ENCODE measurements at regions not wholly inside any gene's neighbourhood (a gene's known extent, or its start where the extent isn't known, plus 50 kb on each side); places are given as distances from the start of the nearest gene placed in this dataset.

DNA sequence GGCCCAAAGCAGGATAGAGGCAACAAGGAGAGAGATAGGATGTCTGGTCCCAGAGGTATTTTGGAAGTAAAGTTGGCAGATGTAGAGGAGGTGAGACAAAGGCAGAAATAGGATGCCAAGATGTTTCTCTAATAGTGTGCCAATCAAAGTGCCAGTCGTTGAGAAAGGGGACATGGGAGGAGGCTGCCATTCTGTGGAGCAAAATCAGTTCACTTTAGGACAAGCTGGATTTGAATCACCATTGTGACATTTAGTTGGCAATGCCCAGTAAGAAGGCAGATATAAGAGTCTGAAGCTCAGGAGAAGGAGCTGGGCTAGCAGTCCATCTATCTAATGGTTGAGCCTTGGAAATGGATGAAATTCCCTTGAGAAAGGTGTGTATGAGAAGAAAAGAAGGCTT, 53.8 kb downstream of the ADRB2 start:
- Histone ChIP-seq H3K9ac (ENCODE audit: low read length) (no peak overlapping the region), H4K20me1 (ENCODE audit: insufficient read depth) (no peaks in the 10 kb centered on the region), H3K9me3 (ENCODE audit: low read length) (no peaks in the 10 kb centered on the region), H3K4me3 (ENCODE audit: low read length) (no peak overlapping the region), H3K36me3 (ENCODE audit: insufficient read depth, low read length) (no peaks in the 10 kb centered on the region), H3F3A (ENCODE audit: insufficient read depth, low read length, poor library complexity, severe bottlenecking) (no peaks in the 10 kb centered on the region), H3K4me2 (ENCODE audit: low read length) (no peak overlapping the region), H3K79me2 (replicated peaks; ENCODE audit: insufficient read depth, low read length) (no peaks in the 10 kb centered on the region), H3K27me3 (ENCODE audit: insufficient read depth, low read depth, low read length) (no peaks in the 10 kb centered on the region), H2AFZ (ENCODE audit: low read depth, low read length) (no peak overlapping the region), H3K27ac (ENCODE audit: low read length) (no peak overlapping the region), H3K9me2 (ENCODE audit: insufficient read depth, low read length) (no peaks in the 10 kb centered on the region)
- TF ChIP-seq TAF1 (IDR thresholded peaks at IDR 0.05; ENCODE audit: low read depth): no peak
- TF ChIP-seq RAD21 (conservative IDR thresholded peaks at IDR 0.05): no peak
- TF ChIP-seq EZH2 (IDR thresholded peaks at IDR 0.05; ENCODE audit: borderline replicate concordance, insufficient read depth, low read length, poor library complexity, severe bottlenecking): no peak
- TF ChIP-seq, protein P1, sequence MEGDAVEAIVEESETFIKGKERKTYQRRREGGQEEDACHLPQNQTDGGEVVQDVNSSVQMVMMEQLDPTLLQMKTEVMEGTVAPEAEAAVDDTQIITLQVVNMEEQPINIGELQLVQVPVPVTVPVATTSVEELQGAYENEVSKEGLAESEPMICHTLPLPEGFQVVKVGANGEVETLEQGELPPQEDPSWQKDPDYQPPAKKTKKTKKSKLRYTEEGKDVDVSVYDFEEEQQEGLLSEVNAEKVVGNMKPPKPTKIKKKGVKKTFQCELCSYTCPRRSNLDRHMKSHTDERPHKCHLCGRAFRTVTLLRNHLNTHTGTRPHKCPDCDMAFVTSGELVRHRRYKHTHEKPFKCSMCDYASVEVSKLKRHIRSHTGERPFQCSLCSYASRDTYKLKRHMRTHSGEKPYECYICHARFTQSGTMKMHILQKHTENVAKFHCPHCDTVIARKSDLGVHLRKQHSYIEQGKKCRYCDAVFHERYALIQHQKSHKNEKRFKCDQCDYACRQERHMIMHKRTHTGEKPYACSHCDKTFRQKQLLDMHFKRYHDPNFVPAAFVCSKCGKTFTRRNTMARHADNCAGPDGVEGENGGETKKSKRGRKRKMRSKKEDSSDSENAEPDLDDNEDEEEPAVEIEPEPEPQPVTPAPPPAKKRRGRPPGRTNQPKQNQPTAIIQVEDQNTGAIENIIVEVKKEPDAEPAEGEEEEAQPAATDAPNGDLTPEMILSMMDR (IDR thresholded peaks at IDR 0.05; ENCODE audit: poor library complexity, severe bottlenecking): no peak
- no peak for TF ChIP-seq EP300 (conservative IDR thresholded peaks at IDR 0.05; ENCODE audit: poor library complexity, severe bottlenecking)
- TF ChIP-seq POLR2AphosphoS5 (IDR thresholded peaks at IDR 0.05): no peak
- no peak for TF ChIP-seq MXI1 (conservative IDR thresholded peaks at IDR 0.05; ENCODE audit: poor library complexity, severe bottlenecking)

DNA sequence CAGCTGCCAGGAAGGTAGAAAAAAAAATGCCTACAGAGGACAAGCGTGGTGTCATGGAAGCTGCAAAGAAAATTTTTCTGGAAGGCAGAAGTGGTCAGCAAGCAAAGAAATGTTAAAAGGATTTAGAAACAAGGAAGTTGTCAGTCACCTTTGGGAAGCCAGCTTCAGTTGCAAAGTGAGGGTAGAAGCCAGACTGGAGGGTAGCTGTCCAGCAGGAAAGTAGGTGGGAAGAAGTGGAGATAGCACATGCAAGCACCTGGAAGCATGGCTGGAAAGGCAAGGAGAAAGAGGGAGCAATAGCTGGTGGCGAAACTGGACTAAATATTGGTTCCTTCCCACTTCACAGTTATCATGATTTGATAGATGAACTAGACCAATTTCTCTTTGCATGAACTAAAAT, 54.3 kb downstream of the ADRB2 start:
- Histone ChIP-seq H4K20me1 (ENCODE audit: insufficient read depth) (no peaks in the 10 kb centered on the region), H3K4me2 (ENCODE audit: low read length) (no peak overlapping the region), H3K4me3 (ENCODE audit: low read length) (no peak overlapping the region), H3F3A (ENCODE audit: insufficient read depth, low read length, poor library complexity, severe bottlenecking) (no peaks in the 10 kb centered on the region), H3K27me3 (ENCODE audit: insufficient read depth, low read depth, low read length) (no peaks in the 10 kb centered on the region), H3K36me3 (ENCODE audit: insufficient read depth, low read length) (no peaks in the 10 kb centered on the region), H3K27ac (ENCODE audit: low read length) (no peak overlapping the region), H3K79me2 (replicated peaks; ENCODE audit: insufficient read depth, low read length) (no peaks in the 10 kb centered on the region), H3K9me3 (ENCODE audit: low read length) (no peaks in the 10 kb centered on the region), H3K9me2 (ENCODE audit: insufficient read depth, low read length) (no peaks in the 10 kb centered on the region), H3K9ac (ENCODE audit: low read length) (no peak overlapping the region), H2AFZ (ENCODE audit: low read depth, low read length) (no peak overlapping the region)
- TF ChIP-seq MXI1 (conservative IDR thresholded peaks at IDR 0.05; ENCODE audit: poor library complexity, severe bottlenecking) (no peak), RAD21 (conservative IDR thresholded peaks at IDR 0.05) (no peak), TAF1 (IDR thresholded peaks at IDR 0.05; ENCODE audit: low read depth) (no peak), EZH2 (IDR thresholded peaks at IDR 0.05; ENCODE audit: borderline replicate concordance, insufficient read depth, low read length, poor library complexity, severe bottlenecking) (no peak), POLR2AphosphoS5 (IDR thresholded peaks at IDR 0.05) (no peak), SMC3 (conservative IDR thresholded peaks at IDR 0.05; ENCODE audit: poor library complexity) (no peak), EP300 (conservative IDR thresholded peaks at IDR 0.05; ENCODE audit: poor library complexity, severe bottlenecking) (no peak)
- TF ChIP-seq, protein P1 (IDR thresholded peaks at IDR 0.05; ENCODE audit: poor library complexity, severe bottlenecking): no peak
- TF ChIP-seq, protein P2, sequence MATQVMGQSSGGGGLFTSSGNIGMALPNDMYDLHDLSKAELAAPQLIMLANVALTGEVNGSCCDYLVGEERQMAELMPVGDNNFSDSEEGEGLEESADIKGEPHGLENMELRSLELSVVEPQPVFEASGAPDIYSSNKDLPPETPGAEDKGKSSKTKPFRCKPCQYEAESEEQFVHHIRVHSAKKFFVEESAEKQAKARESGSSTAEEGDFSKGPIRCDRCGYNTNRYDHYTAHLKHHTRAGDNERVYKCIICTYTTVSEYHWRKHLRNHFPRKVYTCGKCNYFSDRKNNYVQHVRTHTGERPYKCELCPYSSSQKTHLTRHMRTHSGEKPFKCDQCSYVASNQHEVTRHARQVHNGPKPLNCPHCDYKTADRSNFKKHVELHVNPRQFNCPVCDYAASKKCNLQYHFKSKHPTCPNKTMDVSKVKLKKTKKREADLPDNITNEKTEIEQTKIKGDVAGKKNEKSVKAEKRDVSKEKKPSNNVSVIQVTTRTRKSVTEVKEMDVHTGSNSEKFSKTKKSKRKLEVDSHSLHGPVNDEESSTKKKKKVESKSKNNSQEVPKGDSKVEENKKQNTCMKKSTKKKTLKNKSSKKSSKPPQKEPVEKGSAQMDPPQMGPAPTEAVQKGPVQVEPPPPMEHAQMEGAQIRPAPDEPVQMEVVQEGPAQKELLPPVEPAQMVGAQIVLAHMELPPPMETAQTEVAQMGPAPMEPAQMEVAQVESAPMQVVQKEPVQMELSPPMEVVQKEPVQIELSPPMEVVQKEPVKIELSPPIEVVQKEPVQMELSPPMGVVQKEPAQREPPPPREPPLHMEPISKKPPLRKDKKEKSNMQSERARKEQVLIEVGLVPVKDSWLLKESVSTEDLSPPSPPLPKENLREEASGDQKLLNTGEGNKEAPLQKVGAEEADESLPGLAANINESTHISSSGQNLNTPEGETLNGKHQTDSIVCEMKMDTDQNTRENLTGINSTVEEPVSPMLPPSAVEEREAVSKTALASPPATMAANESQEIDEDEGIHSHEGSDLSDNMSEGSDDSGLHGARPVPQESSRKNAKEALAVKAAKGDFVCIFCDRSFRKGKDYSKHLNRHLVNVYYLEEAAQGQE (IDR thresholded peaks at IDR 0.05; ENCODE audit: borderline replicate concordance): no peak
